Naive thymus-derived CD4-positive, alpha-beta T cell (primary cell): ENCODE measurements at regions not wholly inside any gene's neighbourhood (a gene's known extent, or its start where the extent isn't known, plus 50 kb on each side); places are given as distances from the start of the nearest gene placed in this dataset.
"Not testable (repeated sequence)": the region's sequence is repeated elsewhere in the genome, so short reads cannot be mapped to it uniquely, and the experiment has no call there.

ENCODE experiments used
- ATAC-seq: fragments of 150-1000 bp; cut with Tn5 transposase; 2 replicates; pipeline ENCODE4 v1.10.0; 2021; ENCODE audit warnings: mild to moderate bottlenecking, moderate library complexity
- CTCF ChIA-PET: fragments of 350-600 bp; sonication (Branson Sonifier 250); formaldehyde crosslinking; loops from one replicate; lab custom pipeline; 2021; ENCODE audit warnings: antibody characterized with exemption; lab: Charles Lee
- POLR2A ChIA-PET: fragments of 350-600 bp; sonication (Branson Sonifier 250); formaldehyde crosslinking; loops from one replicate; lab custom pipeline; 2021; ENCODE audit warnings: antibody characterized with exemption, inconsistent platforms; lab: Charles Lee
- DNase-seq, 9 donors: peaks; one replicate each; pipeline versions ENCODE4 v3.0.0 to v3.0.0-alpha.2; 2020 to 2022; ENCODE audit warnings: mixed read lengths in 1 of 9
- H3K27ac ChIP-seq: one replicate; pipeline ENCODE4 v1.7.0; 2013; ENCODE audit warnings: mild to moderate bottlenecking, low read depth, low read length, moderate library complexity
- H3K27me3 ChIP-seq, 2 donors: one replicate each; pipeline ENCODE4 v1.7.0; 2013; ENCODE audit warnings: low read length in 2 of 2, mild to moderate bottlenecking in 2 of 2, moderate library complexity in 2 of 2; ENCODE audit not compliant: control insufficient read depth in 2 of 2, insufficient read depth in 2 of 2
- H3K36me3 ChIP-seq, 3 experiments: 1 replicate in 2 of 3; 2 replicates in 1 of 3; pipeline ENCODE4 v1.7.0; 2013; ENCODE audit warnings: low read length in 3 of 3, mild to moderate bottlenecking in 3 of 3, moderate library complexity in 1 of 3; ENCODE audit not compliant: insufficient read depth in 3 of 3, control insufficient read depth in 2 of 3
- H3K4me1 ChIP-seq, 2 donors: one replicate each; pipeline ENCODE4 v1.7.0; 2013; ENCODE audit warnings: low read length in 2 of 2, mild to moderate bottlenecking in 2 of 2, moderate library complexity in 1 of 2; ENCODE audit not compliant: control insufficient read depth in 2 of 2, insufficient read depth in 2 of 2
- H3K4me3 ChIP-seq: 2 replicates; pipeline ENCODE4 v1.7.0; 2013; ENCODE audit warnings: mild to moderate bottlenecking, low read length
- H3K9me3 ChIP-seq, 3 experiments: 1 replicate in 2 of 3; 2 replicates in 1 of 3; pipeline ENCODE4 v1.7.0; 2013; ENCODE audit warnings: low read length in 3 of 3; ENCODE audit not compliant: control insufficient read depth in 2 of 3
- H3K27ac Mint-ChIP-seq, 9 donors: one replicate each; pipeline ENCODE4 v1.8.0; 2020 to 2022; ENCODE audit warnings: mixed read lengths in 9 of 9, mild to moderate bottlenecking in 8 of 9, moderate library complexity in 5 of 9, inconsistent platforms in 2 of 9
- H3K27me3 Mint-ChIP-seq, 5 donors: one replicate each; pipeline ENCODE4 v1.8.0; 2021 to 2022; ENCODE audit warnings: mixed read lengths in 5 of 5, mild to moderate bottlenecking in 1 of 5
- H3K36me3 Mint-ChIP-seq, 5 donors: one replicate each; pipeline ENCODE4 v1.8.0; 2020 to 2022; ENCODE audit warnings: mixed read lengths in 5 of 5, mild to moderate bottlenecking in 3 of 5, inconsistent platforms in 1 of 5
- H3K4me1 Mint-ChIP-seq, 7 donors: one replicate each; pipeline ENCODE4 v1.8.0; 2020 to 2022; ENCODE audit warnings: mixed read lengths in 7 of 7, mild to moderate bottlenecking in 3 of 7, inconsistent platforms in 1 of 7
- H3K4me3 Mint-ChIP-seq, 10 donors: one replicate each; pipeline ENCODE4 v1.8.0; 2020 to 2022; ENCODE audit warnings: mild to moderate bottlenecking in 10 of 10, mixed read lengths in 10 of 10, moderate library complexity in 6 of 10, inconsistent platforms in 2 of 10
- H3K9me3 Mint-ChIP-seq, 11 donors: one replicate each; pipeline ENCODE4 v1.8.0; 2020 to 2022; ENCODE audit warnings: mixed read lengths in 11 of 11, mild to moderate bottlenecking in 4 of 11, inconsistent platforms in 1 of 11, moderate library complexity in 1 of 11
- intact Hi-C, 2 donors: fragments of 100-400 bp; cut with micrococcal nuclease; formaldehyde crosslinking; loops; one replicate each; pipeline ENCODE4 v1.15.1; 2023

DNA sequence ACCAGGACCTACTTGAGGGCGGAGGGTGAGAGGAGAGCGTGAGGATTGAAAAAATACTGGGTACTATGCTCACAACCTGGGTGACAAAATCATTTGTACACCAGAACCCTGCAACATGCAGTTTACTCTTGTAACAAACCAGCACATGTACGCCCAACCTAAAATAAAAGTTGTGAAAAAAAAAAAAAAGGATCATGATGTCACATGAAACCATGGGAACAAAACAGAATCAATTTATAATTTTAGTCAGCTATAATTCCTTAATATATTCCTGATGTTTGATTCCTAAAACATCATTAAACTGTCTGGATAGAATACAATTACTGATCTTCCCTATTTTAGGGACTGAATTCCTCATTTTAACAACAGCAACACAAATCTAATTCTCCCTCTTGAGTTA is 160.6 kb upstream of the SPRY2 start:
- Mint-ChIP-seq H3K4me1 (no peaks in the 10 kb centered on the region), H3K4me3 (no peak overlapping the region), H3K27me3 (peaks cover 0 to 5% (median 0%) of the 10 kb centered on the region in 5 donors), H3K27ac (no peak overlapping the region), H3K9me3 (peaks cover 2 to 20% (median 5%) of the 10 kb centered on the region in 11 donors), H3K36me3 (no peaks in the 10 kb centered on the region)
- no peak for ATAC-seq
- Histone ChIP-seq H3K36me3 (no peaks in the 10 kb centered on the region), H3K4me1 (no peaks in the 10 kb centered on the region), H3K27me3 (no peaks in the 10 kb centered on the region), H3K4me3 (no peak overlapping the region), H3K27ac (no peak overlapping the region), H3K9me3 (no peaks in the 10 kb centered on the region)
- CTCF ChIA-PET: no interaction called here
- intact Hi-C loops: no loop called here
- DNase-seq: no peak
- POLR2A ChIA-PET: no interaction called here

DNA sequence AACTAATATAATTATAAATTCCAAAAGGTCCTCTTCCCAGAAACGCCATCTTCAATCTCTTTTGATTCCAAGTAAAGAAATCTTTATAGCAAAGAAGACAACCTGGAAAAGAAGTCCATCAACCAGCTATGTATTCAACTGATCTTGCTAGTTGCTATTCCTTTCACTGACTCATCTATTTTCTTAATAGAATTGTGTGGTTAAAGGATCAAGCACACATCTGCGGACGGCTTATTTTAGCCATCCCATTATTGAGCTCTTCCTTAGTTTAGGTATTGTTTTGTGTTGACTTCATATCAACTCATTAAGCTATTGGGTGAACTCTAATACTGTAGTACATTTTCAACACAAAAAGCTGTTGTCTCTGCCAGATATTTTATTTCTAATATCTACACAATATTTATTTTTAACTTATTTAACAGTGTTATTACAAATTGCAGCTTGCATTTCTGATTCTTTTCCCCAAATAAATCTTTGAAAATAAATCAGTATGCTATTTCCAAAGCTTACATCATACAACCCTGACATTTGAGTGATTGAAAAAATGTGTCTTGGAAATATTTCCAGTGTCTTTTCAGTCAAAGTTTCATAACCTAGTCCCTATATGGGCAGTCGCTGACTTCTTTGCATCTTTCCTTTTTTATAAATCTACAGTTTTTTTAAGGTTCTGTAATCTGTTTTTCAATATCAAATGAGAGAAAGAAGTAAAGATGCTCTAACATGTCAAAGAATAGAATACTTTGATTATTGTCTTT is 158.8 kb upstream of the SPRY2 start:
- DNase-seq (no peak), ATAC-seq (no peak)
- H3K4me3 ChIP-seq: no peak overlapping the region
- CTCF ChIA-PET: no interaction called here
- no peaks in the 10 kb centered on the region for H3K36me3 Mint-ChIP-seq
- H3K4me1 ChIP-seq: no peaks in the 10 kb centered on the region
- intact Hi-C loops: no loop called here
- H3K27ac Mint-ChIP-seq: no peak overlapping the region
- no peaks in the 10 kb centered on the region for H3K9me3 ChIP-seq
- H3K27me3 Mint-ChIP-seq: peaks cover 0 to 5% (median 0%) of the 10 kb centered on the region in 5 donors
- H3K36me3 ChIP-seq: no peaks in the 10 kb centered on the region
- H3K4me3 Mint-ChIP-seq: no peak overlapping the region
- POLR2A ChIA-PET: no interaction called here
- H3K9me3 Mint-ChIP-seq: peaks cover 0 to 6% (median 2%) of the 10 kb centered on the region in 11 donors
- H3K27me3 ChIP-seq: no peaks in the 10 kb centered on the region
- no peaks in the 10 kb centered on the region for H3K4me1 Mint-ChIP-seq
- no peak overlapping the region for H3K27ac ChIP-seq

DNA sequence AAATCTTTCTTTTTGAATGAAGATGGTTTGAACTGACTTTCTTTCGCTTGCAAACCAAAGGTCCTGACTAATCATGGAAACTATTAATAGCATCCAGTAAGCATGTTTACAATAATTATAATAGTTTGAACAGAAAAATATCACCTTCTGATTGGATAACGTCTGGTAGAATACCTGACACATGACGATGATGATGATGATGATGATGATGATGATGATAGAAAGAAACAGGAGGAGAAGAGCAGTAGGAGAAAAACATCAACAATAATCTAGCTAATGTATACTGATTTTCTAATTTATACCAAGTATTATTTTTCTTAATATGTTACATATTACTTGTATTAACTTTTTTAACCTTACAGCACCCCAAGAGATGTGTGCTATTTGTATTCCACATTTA is 157.5 kb upstream of the SPRY2 start:
- Mint-ChIP-seq H3K4me1 (no peaks in the 10 kb centered on the region), H3K27me3 (peaks cover 0 to 5% (median 0%) of the 10 kb centered on the region in 5 donors), H3K4me3 (no peak overlapping the region), H3K9me3 (peaks cover 0 to 10% (median 0%) of the 10 kb centered on the region in 11 donors), H3K36me3 (no peaks in the 10 kb centered on the region), H3K27ac (no peak overlapping the region)
- ATAC-seq (no peak), DNase-seq (no peak)
- ChIA-PET POLR2A (no interaction called here), CTCF (no interaction called here)
- Histone ChIP-seq H3K27ac (no peak overlapping the region), H3K36me3 (no peaks in the 10 kb centered on the region), H3K9me3 (no peaks in the 10 kb centered on the region), H3K4me1 (no peaks in the 10 kb centered on the region), H3K4me3 (no peak overlapping the region), H3K27me3 (no peaks in the 10 kb centered on the region)
- intact Hi-C loops: no loop called here

DNA sequence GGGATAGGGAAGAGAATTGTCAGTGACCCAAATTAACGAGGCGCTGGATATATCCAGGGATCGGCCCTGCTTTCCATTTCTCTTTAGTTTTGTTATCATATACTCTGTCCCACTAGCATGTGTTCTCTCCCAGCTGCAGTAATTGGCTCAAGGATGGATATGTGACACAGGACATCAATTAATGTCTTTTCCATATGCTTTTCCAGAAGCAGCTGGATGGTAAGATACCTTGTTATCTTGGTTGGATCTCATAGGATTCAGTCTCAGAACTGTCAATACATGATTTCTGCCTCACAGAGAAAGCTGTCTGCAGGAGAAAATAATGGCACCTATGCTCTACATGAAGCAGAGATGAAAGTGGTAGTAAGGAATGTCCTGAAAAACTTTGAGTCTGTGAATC is 157.1 kb upstream of the SPRY2 start:
- ATAC-seq: no peak
- ChIA-PET CTCF (no interaction called here), POLR2A (no interaction called here)
- no peaks in the 10 kb centered on the region for H3K36me3 ChIP-seq
- no peaks in the 10 kb centered on the region for H3K27me3 ChIP-seq
- H3K4me3 Mint-ChIP-seq: no peak overlapping the region
- no peaks in the 10 kb centered on the region for H3K4me1 Mint-ChIP-seq
- no peak for DNase-seq
- H3K9me3 ChIP-seq: no peaks in the 10 kb centered on the region
- no peaks in the 10 kb centered on the region for H3K36me3 Mint-ChIP-seq
- H3K27ac Mint-ChIP-seq: no peak overlapping the region
- peaks cover 0 to 5% (median 0%) of the 10 kb centered on the region in 5 donors for H3K27me3 Mint-ChIP-seq
- no peak overlapping the region for H3K27ac ChIP-seq
- H3K4me1 ChIP-seq: no peaks in the 10 kb centered on the region
- H3K9me3 Mint-ChIP-seq: peaks cover 0 to 10% (median 0%) of the 10 kb centered on the region in 11 donors
- intact Hi-C loops: no loop called here
- no peak overlapping the region for H3K4me3 ChIP-seq

DNA sequence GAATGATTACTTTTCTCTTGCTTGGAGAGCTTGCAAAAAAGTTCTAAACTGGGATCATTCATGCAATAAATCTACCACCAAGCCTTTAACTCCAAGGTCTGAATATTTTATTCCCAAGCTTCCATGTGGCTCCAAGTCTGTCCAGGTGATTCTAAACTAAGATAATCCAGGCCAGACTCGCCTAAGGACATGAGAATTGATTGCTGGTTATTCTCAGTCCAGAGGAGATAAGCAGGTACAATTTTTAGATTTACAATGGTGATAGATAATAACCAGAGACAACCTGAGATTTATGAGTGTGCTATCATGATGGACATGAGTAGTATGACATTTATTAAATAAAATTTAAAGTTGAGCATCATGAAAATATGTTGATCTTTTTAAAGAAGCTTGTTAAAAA is 156.5 kb upstream of the SPRY2 start:
- H3K9me3 ChIP-seq: no peaks in the 10 kb centered on the region
- H3K36me3 ChIP-seq: no peaks in the 10 kb centered on the region
- no peak overlapping the region for H3K27ac ChIP-seq
- POLR2A ChIA-PET: no interaction called here
- no peak overlapping the region for H3K4me3 ChIP-seq
- H3K27me3 Mint-ChIP-seq: peaks cover 0 to 5% (median 0%) of the 10 kb centered on the region in 5 donors
- H3K9me3 Mint-ChIP-seq: peaks cover 0 to 10% (median 0%) of the 10 kb centered on the region in 11 donors
- no peaks in the 10 kb centered on the region for H3K36me3 Mint-ChIP-seq
- H3K4me1 ChIP-seq: no peaks in the 10 kb centered on the region
- no peaks in the 10 kb centered on the region for H3K4me1 Mint-ChIP-seq
- no peak for ATAC-seq
- no peak for DNase-seq
- CTCF ChIA-PET: no interaction called here
- no peak overlapping the region for H3K4me3 Mint-ChIP-seq
- no peak overlapping the region for H3K27ac Mint-ChIP-seq
- H3K27me3 ChIP-seq: no peaks in the 10 kb centered on the region
- intact Hi-C loops: no loop called here

DNA sequence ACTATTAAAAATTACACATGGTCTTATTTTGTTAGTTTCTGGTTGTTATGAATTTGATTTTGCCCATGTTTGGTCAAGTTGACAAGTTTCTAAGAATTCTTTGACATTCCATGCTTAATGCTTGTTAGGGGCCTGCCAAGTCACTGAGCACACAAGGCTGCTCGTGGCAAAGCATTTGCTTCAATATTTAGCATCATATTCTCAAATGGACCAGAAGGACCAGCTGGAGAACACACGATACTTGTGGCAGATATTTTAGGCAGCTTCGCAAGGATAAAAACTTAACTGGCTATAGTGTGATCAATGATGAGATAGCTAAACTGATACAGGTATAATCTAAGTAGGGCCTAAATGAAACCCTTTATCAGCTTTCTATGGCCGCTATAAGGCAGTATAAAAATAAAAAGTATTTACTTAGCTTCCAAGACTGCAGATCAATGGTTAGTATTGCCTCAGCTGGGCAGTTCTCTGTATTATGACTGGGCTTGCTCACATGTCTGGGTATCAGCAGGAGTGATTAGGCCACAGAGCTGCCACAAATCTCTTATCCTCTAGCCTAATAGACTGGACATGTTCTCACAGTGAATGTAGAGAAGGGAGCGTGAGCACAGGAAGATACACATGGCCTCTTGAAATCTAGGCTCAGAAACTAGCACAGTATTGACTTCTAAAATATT is 155.9 kb upstream of the SPRY2 start:
- ATAC-seq (no peak), DNase-seq (no peak)
- H3K9me3 Mint-ChIP-seq: peaks cover 0 to 10% (median 0%) of the 10 kb centered on the region in 11 donors
- H3K4me1 Mint-ChIP-seq: no peaks in the 10 kb centered on the region
- no peak overlapping the region for H3K27ac Mint-ChIP-seq
- ChIA-PET POLR2A (no interaction called here), CTCF (no interaction called here)
- H3K27me3 Mint-ChIP-seq: peaks cover 0 to 5% (median 0%) of the 10 kb centered on the region in 5 donors
- Histone ChIP-seq H3K4me1 (no peaks in the 10 kb centered on the region), H3K27ac (no peak overlapping the region), H3K4me3 (no peak overlapping the region), H3K36me3 (no peaks in the 10 kb centered on the region), H3K27me3 (no peaks in the 10 kb centered on the region), H3K9me3 (no peaks in the 10 kb centered on the region)
- no peaks in the 10 kb centered on the region for H3K36me3 Mint-ChIP-seq
- H3K4me3 Mint-ChIP-seq: no peak overlapping the region
- intact Hi-C loops: no loop called here

DNA sequence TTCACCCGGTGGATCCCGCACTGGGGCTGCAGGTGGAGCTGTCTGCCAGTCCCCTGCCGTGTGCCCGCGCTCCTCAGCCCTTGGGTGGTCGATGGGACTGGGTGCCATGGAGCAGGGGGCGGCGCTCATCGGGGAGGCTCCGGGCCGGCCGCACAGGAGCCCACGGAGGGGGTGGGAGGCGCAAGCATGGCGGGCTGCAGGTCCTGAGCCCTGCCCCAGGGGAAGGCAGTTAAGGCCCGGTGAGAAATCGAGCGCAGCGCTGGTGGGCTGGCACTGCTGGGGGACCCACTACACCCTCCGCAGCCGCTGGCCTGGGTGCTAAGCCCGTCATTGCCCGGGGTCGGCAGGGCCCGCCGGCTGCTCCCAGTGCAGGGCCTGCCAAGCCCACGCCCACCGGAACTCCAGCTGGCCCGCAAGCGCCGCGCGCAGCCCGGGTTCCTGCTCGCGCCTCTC is 149.6 kb upstream of the SPRY2 start:
- ATAC-seq, H3K27ac ChIP-seq, H3K27ac Mint-ChIP-seq, POLR2A ChIA-PET, H3K4me3 ChIP-seq, H3K36me3 ChIP-seq, H3K27me3 ChIP-seq, H3K9me3 ChIP-seq, H3K27me3 Mint-ChIP-seq, CTCF ChIA-PET, H3K4me1 ChIP-seq, H3K4me1 Mint-ChIP-seq, intact Hi-C loops, DNase-seq, H3K4me3 Mint-ChIP-seq, H3K36me3 Mint-ChIP-seq: not testable (repeated sequence)
- peaks cover 0 to 11% (median 0%) of the 10 kb centered on the region in 11 donors for H3K9me3 Mint-ChIP-seq
